Skeletal muscle cell (primary cell): ENCODE measurements at regions not wholly inside any gene's neighbourhood (a gene's known extent, or its start where the extent isn't known, plus 50 kb on each side); places are given as distances from the start of the nearest gene placed in this dataset.
A peak's percentile ranks its signal among the peaks of the same experiment; 100 is the strongest.

Experiments
- DNase-seq: peaks from one replicate; pipeline ENCODE4 v3.0.0-alpha.2; 2010; ENCODE audit warnings: low read depth
- H3K4me3 ChIP-seq: 2 replicates; pipeline ENCODE4 v1.5.1; 2011; ENCODE audit warnings: low read depth, mild to moderate bottlenecking, control low read depth, low read length, moderate library complexity

DNA sequence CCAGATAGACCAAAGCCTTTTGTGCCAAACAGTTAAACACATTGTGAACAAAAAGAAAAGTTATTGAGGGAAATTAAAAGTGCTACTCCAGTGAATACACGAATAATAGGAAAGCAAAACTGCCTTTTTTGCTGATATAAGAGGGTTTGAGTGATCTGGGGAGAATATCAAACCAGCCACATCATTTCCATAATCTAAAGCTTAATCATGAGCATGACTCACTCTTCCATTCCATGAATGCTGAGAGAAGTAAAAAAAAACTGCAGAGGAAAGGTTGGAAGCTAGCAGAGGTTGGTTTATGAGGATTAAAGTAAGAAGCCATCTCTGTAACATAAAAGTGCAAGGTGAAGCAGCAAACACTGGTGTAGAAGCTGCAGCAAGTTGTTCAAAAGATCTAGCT, 350.6 kb upstream of the NCAM2 start:
- no peak for DNase-seq
- H3K4me3 ChIP-seq, result no peak overlapping the region

DNA sequence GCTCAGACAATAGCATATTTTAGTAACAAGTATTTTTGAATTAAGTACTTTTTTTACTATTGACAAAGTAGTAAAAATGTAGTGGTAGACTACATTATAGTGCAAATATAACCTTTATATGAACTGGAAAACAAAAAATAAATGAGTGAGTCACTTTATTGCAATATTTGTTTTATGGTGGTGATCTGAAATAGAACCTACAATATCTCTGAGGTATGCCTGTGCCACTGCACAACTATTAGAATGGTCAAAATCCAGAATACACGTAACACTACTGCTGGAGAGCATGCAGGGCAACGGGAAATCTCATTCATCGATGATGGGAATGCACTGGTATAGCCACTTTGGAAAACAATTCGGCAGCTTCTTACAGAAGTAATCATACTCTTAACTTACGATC, 349.0 kb upstream of the NCAM2 start:
- DNase-seq, result no peak
- H3K4me3 ChIP-seq, result no peak overlapping the region

DNA sequence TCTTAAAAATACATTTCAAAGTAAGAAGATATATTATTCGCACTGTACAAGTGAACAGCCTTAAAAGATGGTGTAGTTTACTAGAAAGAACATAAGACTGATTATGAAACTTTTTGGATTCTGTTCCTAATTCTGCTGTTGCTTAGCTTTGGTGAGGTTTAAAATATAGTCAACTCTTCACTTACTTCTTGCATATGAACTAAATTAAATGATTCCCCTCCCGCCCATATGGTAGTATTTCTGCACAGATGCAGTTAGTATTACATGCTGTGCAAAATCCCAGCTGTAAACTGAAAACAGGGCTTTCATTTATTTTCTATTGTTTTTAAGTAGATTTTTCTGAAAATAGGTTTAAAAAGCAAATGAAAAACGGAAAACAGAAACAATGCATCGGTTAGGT, 345.4 kb upstream of the NCAM2 start:
- H3K4me3 ChIP-seq, result no peak overlapping the region
- no peak for DNase-seq

DNA sequence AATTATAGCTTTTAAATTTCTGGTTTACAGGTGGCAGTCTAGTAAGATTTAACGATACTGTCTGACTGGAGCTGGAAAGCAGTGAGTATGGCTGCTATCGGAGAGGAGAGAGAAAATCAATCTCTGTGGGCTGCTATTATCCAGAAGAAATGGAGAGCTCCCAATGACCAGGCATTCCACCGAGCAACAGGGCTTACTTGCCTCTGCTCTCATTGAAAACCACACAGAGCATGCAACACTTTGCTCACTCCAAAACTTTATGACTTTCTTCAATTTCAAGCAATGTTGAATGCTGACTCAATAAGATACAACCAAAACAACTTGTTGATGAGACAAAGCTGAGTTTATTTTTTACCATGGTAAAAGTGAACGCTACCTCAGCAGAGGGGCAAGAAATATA, 337.0 kb upstream of the NCAM2 start:
- H3K4me3 ChIP-seq, result no peak overlapping the region
- DNase-seq, result no peak

DNA sequence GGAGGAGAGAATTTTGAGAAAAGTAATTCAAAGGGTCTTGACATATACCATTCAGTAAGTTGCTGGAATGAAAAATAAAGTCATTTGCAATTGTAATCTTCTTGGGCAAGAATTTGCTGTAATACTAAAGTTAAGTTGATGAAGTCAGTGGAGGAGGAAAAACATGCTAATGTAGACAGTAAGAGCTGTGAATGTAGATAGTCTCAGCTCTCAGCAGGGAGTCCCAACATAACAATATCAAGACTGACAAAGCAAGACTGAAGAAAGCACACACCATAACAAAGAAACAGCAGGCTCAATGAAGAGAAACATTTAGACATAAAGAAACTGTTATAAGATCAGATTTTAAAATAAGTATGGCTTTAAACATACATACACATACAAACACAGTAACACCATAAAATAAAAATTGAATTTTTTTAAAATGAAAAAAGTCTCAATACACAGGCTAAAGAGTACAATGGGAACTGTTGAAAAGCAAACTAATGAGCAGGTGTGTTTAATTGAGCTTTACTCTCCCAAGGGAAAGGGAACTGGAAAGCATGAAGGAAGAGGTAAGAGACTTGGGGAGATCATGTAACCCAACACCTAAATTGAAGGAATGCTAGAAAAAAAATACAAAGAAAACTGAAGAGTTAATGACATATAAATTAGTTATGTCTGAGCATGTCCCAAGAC, 336.3 kb upstream of the NCAM2 start:
- no peak overlapping the region for H3K4me3 ChIP-seq
- DNase-seq, result no peak

DNA sequence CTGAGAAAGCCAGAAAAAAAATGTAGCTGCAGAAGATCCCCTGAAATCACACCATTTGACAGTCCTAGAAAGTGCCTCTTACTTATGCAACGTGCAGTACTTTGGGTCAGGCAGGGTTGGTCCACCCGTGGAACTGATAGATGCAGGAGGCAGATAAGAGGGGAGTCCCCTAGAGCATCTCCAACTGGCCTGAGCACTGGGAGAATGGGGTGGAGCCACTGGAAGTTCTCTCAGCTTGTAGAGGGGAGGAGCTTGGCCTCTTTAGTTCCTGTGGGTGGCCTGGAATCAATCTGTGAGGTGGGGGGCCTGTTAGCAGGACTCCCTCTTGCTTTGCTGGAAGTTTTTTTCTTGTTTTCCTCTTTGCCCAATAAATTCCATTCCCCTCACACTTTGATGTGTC, 335.7 kb upstream of the NCAM2 start:
- no peak for DNase-seq
- H3K4me3 ChIP-seq, result no peak overlapping the region

DNA sequence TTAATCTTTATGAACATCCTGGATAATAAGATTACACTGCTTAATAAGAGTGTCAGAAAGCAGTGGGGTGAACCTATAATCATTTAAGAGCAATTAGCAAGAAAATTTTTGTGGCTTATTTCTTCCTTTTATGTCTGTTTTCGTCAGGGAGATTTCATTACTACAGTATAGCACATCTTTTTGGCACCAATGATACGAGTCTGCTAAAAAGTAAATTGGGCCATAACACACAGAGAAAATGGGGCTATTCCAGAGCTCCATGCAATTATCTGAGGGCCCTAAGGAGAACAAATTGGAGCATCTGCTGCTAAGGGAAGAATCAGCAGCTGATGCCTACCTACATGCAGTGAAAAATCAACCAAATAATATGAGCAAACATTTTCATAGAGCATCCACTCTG, 330.3 kb upstream of the NCAM2 start:
- no peak for DNase-seq
- no peak overlapping the region for H3K4me3 ChIP-seq

DNA sequence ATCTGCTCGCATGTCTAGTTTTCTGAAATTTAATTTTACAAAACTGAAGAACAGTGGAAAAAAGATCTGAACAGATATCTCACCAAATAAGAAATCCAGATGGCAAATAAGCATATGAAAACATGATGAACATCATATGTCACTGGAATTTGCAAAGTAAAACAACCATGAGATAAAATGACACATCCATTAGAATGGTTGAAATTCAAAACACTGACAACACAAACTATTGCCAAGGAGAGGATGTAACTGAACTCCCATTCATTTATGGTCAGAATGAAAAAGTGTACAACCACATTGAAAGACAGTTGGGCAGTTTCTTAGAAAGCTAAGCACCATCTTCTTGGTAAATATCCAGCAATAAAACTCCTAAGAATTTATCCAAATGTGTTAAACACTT, 312.7 kb upstream of the NCAM2 start:
- DNase-seq, result no peak
- no peak overlapping the region for H3K4me3 ChIP-seq

DNA sequence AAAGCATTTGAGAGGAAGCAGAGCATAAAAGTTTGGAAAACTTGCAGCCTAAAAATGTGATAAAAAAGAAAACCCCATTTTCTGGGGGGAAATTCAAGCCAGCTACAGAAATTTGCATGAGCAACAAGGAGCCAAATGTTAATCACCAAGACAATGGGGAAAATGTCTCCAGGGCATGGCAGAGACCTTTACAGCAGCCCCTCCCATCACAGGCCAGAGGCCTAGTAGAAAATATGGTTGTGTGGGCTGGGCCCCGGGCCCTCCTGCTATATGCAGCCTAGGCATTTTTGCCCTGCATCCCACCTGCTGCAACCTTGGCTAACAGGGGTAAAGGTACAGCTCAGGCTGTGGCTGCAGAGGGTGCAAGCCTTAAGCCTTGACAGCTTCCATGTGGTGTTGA, 299.6 kb upstream of the NCAM2 start:
- no peak overlapping the region for H3K4me3 ChIP-seq

DNA sequence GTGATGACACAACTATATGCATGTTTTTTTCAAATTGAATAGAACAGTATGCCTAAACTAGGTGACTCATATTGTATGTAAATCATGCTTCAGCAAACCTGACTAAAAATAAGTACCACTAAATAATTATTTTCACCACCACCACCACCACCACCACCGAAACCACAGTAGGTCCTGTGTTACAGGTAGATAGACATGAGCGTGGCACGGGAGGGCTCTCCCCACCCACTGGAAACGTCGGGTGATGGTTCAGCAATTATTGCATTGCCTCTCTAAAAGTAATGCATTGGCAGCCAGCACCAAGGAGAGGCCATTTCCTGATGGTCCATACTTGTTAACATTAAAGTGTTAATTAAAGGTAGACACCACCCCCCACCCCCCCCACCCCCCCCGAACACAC, 297.0 kb upstream of the NCAM2 start:
- no peak for DNase-seq

More for the DNA sequence above, 299.6 kb upstream of the NCAM2 start:
- no peak for DNase-seq

DNA sequence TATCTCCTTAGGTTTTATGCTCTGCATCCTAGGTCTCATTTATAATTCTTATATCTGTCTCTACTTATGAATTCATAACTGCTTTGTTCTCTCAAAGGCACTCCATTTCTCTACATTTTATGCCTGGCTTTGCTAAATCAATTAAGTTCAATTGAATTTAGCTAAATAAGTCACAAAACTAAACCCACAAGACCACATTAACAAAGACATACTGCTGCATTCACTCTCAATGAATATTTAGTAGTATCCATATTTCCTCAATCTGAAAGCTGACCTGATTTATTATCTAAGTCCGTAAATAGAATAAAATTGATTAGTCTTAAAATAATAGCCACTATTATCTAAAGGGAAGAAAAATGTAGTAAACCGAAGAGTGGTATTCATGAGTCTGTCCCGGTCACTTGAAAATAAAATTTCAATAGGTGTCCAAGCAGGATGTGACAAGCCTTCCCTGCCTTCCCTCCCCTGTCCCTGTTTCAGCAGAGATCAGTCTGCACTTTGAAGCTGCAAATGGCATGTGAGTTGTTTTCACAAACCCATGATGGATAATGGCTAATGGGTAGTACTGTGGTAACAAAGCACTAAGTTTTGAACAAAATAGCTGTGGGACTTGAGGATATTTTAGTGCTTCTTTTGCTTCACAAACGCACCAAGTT, 295.0 kb upstream of the NCAM2 start:
- no peak for DNase-seq
- no peak overlapping the region for H3K4me3 ChIP-seq

More for the DNA sequence above, 297.0 kb upstream of the NCAM2 start:
- H3K4me3 ChIP-seq, result no peak overlapping the region

DNA sequence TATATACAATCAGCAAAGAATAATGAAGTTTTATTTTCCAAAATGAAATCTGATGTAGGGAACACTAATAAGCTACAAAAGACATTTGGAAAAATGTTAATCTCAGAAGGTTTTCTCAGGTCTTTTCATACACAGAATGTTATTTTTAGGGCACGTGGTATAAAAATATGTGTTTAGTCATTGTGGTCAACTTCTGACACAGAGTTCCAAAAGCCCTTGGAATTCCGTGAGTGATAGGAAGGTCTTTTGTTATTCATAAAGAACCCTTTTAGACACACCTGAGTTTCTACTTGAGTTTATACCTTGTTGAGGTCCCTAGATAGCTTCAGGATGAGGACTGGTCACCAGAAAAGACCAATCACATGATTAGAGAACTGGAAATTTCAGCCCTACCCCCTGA, 277.6 kb upstream of the NCAM2 start:
- peak; percentile 27 for DNase-seq
- no peak overlapping the region for H3K4me3 ChIP-seq

DNA sequence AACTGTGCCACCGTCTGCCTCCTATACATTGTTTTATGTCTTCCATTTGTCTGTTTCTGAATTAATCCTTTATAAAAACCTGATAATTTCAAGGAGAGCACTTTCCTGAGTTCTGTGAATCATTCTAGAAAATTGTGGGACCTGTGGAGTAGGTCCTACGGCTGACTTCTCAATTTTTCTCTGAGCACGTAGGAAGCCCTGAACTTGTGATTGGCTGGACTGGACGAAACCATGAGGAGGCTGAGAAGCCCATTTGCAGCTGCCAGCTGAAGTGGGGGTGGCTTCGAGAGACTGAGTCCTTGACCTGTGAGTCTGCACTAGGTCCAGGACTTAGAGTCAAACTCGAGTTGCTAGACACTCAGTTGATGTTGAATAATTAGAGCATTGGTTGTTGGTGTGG, 277.1 kb upstream of the NCAM2 start:
- DNase-seq, result no peak
- no peak overlapping the region for H3K4me3 ChIP-seq

DNA sequence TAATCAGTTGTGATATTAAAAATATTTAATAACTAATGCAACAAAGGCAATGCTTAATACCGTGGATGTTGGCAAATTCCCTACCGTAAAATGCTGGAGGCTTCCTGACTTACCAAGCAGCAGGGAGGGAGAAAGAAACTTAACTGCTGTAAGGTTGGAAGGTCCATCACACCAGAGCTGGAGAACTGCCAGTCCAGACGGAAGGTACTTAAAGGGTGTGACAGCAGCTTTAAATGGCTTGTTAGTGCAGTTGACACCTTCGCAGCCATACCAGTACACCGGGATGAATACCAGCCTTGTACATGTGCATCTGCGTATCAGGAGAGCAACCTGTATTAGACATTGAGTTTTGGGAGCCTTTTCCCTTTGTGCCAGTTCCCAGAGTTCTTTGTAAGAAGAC, 269.5 kb upstream of the NCAM2 start:
- H3K4me3 ChIP-seq, result no peak overlapping the region
- no peak for DNase-seq

DNA sequence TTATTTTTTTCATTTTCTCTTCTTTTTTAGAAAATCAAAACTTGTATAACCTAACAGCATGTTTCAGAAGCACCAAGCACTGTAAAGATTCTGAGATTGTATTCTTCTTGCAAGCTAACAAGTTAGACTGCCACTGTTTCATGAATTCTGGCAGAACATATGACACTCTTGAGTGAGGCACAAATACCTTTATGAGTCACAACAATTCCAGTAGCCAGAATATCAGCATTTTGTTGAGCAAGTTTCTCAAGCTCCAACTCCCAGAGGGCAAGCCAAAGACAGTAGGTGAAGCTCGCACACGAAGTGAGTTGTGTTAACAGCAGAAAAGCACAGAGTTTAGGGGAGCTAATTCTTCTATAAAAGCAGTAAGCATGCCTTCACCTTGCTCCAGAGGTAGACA, 268.8 kb upstream of the NCAM2 start:
- H3K4me3 ChIP-seq, result no peak overlapping the region
- peak; percentile 60 for DNase-seq

DNA sequence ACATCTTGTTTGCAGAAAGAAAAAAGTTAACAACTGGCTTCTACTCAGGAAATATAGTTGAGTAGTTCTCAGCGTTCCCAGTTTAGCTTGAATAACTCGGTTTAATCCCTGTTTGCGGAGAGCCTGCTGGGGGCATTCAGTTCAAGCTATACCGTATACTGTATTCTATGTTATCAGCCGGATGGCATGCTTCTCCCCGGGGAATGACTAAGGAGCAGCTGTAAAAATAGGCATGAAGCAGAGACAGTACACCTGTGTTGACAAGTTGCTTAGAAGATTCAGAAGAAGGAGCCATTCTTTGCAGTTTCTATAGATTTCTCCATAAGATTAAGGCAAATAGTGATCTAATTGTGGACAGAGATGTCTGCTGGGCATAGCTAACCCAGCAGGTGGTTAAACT, 267.8 kb upstream of the NCAM2 start:
- H3K4me3 ChIP-seq, result no peak overlapping the region
- no peak for DNase-seq

DNA sequence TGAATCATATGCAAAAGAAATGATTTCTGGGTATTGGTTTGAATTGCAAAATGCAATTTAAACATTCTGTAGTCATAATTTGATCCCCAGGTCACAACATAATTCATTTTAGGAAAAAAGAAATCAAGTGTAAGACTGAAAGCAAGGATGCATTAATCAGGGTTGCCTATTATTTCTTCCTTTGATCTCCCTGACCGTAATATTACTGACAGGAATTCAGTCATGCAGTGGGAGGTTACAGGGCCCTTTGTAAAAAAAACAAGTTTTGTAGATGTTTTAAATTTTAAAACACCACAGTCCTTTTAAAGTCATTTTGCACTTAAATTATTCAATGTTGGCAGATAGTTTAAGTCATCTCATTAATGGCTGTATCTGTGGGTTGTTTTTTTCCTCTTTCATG, 263.0 kb upstream of the NCAM2 start:
- H3K4me3 ChIP-seq, result no peak overlapping the region
- no peak for DNase-seq

DNA sequence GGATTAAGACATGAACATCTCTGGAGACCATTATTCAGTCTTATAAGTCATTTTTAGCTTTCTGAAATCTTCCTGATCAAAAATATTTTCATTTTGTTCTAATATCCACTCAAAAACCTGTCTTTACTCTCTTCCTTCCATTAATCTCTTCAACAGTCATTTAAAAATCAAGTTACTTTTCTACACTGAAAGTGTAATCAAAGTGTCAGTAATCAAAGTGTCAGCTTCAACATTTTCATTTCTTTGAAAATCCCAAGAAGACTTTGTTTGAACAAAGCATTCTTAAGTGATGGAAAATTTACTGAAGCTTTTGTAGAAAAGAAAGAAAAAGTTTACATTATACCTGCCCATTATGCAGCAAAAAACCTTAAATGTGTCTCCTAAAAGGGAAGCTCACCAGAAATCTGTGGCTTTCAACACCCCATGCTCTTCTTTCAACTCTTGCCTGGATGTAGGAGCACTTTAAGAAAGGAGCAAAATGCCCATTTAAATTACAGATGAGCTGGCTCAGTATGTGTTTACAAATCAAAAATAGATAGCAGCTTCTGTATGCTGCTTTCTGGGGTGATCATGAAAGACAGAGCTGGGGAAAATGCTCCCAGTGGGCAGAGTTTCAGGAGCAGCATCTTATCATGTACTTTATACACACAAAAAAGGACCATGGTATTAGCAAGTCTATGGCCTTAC, 260.8 kb upstream of the NCAM2 start:
- H3K4me3 ChIP-seq, result no peak overlapping the region
- no peak for DNase-seq

DNA sequence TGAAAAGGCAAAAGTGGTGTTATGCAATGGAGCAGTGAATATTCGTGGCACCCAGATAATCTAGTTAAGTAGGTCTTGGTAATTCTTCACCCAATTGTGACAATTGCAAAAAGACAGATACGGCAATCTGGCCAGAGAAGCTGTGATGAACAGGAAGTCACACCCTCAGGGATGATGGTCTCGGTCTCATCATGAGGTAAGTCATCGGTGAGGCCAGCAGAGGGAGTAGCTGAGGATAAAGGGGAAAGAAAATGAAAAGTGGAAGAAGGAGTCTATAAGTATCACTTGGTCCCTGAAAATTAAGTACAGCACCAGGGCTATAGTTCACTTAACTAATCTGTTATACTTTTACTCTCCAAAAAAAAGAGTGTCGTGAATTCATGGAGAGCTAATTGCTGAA, 258.8 kb upstream of the NCAM2 start:
- no peak for DNase-seq
- no peak overlapping the region for H3K4me3 ChIP-seq

DNA sequence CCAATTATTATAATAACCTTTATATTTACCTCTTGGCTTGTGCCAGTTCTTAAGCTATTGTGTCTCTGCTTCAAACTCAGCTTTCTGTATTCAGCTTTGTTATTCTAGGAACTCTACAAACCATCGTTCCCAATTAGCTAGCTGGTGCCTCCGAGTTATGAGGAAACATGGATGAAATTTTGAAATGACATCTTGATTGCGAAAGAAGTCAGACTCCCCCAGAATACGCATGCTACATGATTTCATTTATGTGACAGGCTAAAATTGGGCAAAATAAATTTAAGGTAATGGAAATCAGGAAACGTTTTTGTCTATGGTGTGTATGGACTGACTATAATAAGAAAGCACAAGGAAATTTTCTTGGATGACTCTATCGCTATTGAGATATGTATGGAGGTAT, 256.8 kb upstream of the NCAM2 start:
- no peak overlapping the region for H3K4me3 ChIP-seq
- DNase-seq, result no peak

DNA sequence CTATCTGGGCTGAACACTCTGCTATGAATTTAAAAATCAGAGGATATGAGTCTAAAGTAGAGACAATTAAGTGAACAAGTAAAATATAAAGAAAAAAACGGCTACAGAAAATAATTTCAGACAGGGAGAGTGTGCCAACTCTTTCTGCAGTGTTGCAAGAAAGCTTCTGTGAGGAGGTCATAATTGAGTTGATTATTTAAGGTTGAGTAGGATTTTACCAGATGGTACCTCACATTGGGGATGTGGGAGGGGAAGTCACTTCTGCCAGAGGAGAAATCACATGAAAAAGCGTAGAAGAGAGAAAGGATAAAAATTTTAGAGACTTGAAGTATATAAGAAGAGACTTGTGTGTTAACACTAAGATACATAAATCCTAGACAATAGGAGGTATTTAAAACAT, 238.0 kb upstream of the NCAM2 start:
- no peak for DNase-seq
- H3K4me3 ChIP-seq, result no peak overlapping the region
